Upper lobe of left lung (tissue), 4 donors: ENCODE measurements at regions not wholly inside any gene's neighbourhood (a gene's known extent, or its start where the extent isn't known, plus 50 kb on each side); places are given as distances from the start of the nearest gene placed in this dataset.

Experiments
- CTCF ChIP-seq, 6 experiments: fragments of 450-650 bp in 4 of 6; fragments of 200-600 bp in 2 of 6; sonication (generic) in 2 of 6; IDR thresholded peaks; one replicate each; pipeline ENCODE4 v1.5.1; 2016 to 2019; ENCODE audit warnings: antibody characterized with exemption in 6 of 6
- POLR2A ChIP-seq, 4 donors: fragments of 450-650 bp; IDR thresholded peaks; one replicate each; pipeline ENCODE4 v1.5.1; 2016 to 2017; ENCODE audit warnings: antibody characterized with exemption in 4 of 4, mild to moderate bottlenecking in 2 of 4

GRCh38 chr14:34241185-34241711 lies 220.8 kb downstream of the SPTSSA start:
- TF ChIP-seq CTCF (IDR thresholded peaks at IDR 0.05) (no peak), POLR2A (IDR thresholded peaks at IDR 0.05) (no peak)
